DMS79 (cell line): ENCODE measurements at regions not wholly inside any gene's neighbourhood (a gene's known extent, or its start where the extent isn't known, plus 50 kb on each side); places are given as distances from the start of the nearest gene placed in this dataset.

Experiments
- DNase-seq: peaks from one replicate; lab custom pipeline; 2025; lab: John Stamatoyannopoulos, UW

DNA sequence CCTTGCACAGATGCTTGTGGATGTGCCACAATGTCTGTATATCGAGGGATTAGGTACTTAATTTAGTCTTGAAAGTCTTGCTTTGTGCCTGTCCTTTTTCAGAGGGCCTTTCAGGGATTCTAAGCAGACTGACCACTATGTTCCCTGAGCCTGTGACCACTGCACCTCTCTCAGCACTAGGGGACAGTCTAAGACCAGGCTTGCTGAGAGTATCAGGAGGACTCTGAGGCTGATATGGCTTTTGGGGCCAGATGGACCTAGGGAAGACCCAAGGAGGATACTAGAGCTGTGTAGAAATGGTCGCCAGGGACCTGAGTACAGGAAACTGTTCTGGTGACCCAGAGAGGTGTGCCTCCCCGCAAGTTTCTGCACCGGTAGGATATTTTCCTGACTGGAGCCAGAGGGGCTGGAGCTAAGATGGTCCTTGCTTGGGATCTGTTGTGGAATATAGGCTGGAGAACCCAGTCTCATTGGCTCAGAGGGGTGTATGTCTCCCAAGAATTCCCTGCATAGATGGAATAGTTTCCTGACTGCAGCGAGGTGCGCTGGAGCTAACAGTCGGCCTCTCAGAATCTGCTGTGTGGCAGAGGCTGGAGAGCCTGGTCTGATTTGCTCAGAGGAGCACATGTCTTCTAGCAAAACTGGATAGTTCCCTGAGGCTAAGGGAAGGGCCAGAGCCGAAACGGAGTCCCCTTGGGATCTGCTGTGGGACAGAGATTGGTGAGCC is 213.2 kb upstream of the DCBLD2 start:
- DNase-seq, result no peak

DNA sequence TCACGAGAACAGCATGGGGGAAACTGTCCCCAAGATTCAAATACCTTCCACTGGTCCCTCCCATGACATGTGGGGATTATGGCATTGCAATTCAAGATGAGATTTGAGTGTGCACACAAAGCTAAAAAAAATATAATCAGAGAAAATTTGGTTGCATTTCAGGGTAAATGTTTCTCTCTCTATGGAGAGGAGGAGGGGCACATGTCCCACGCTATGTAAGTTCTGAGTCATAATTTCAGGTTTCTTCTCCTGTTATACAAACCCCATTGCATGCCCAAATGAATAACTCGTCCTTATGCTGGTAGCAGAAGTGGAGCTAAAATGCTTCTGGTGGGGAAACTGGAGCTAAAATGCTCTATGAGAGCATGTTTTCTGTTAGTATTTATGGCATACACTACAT is 209.7 kb upstream of the DCBLD2 start:
- DNase-seq, result no peak

DNA sequence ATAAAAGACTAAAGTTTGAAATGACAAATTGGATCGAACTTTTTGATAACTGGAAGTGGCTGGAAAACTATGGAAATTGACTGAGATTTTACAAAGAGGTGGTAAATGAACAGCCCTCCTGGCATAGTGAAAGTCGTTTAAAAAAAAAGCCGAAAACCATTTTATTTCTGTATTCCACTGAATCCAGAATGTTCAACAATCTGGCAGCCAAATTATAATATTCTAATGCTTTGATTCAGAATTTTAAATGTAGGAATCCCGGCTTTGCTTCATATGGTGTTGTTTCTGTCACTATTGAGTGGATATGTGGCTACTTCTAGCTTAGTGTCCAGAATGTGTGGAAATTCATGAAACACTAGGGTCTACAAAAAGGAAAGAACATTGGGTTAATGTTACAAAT is 208.9 kb upstream of the DCBLD2 start:
- DNase-seq, result no peak

DNA sequence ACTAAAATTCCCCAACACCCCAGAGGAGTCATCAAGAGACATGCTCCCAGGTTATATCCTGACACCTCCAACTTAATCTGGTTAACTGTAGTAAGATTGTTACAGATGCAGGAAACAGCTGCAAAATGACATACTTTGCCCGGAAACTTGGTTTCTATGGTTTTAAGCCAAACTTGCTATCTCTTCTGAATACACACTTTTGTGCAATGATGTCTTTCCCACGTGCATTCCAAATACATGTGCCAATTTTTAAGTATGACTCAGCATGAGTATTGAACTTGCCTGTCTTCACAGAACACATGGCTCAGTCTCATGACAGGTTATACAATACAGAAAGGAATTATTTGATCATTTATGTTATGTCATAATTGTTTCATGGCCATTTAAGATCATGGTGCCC is 207.0 kb upstream of the DCBLD2 start:
- DNase-seq, result no peak

DNA sequence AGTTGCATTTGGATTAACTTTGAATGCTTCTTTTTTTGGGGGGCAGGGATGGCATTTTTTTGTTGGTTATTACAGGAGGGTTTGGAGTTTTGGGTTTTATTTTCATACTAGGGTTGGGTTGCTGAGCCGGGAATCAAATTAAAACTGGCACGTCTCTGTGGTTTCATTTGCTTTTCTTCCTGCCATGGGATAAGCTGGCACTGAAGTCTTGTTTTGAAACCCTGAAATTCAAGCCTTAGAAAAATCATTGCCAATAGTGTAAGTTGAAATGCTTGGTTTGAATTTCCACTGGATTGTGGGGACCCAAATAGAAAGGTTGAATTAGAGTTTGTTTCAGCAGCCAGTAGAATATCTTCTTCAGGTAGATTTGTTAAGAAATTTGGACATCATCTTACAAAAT is 193.1 kb upstream of the DCBLD2 start:
- DNase-seq, result no peak

DNA sequence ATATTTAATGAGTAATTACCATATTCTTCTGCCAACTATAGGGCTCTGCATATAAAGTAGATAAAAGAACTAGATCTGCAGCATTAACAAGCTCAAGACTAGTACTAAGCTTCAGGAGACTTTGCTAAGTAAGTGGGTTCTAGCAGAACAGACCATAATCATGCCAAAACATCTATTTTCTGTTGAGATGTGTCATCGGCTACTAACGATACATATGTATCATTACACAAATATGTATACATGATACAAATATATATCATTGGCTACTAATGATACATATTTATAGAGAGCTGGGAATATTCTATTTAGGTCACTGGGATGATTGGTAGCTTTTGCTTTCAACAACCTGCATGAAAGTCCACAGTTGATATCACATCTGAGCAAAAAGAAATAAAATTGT is 185.8 kb upstream of the DCBLD2 start:
- DNase-seq, result no peak

DNA sequence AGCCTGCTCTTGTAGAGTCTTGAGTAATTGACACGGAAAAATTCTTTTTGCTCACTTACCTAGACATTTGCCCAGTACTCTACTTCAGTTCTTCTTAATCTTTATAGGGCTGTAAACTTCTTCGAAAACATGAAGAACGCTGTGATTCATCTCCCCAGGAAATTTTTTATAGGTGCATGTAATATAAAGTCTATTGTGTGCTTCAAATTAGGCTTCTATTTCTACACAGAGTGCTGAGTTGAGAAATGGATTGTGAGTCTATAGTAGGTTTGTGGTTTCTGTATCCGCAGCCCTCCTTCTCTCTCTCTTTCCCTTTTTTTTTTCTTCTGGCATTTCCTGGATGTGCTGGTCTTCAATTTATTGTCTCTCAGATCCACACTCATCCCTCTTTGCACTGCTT is 183.3 kb upstream of the DCBLD2 start:
- DNase-seq, result no peak

DNA sequence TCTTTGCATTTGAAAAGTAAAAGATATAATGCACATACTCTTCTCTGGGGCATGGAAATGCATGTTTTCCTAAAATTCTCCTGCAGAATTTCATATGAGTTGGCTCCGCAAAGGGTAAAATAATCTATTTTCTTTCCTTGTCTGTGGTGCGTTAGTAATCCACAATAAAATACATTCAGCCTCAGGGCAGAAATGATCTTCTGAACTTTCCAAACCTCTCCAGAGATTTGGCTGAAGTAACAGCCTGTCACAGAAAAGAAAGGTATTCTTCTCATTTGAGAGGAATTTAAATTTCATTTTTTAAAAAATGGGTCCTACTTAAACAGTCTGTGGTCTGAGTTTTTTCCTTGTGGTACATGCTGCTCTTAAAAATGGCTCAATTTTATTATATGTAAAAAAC is 182.7 kb upstream of the DCBLD2 start:
- no peak for DNase-seq

DNA sequence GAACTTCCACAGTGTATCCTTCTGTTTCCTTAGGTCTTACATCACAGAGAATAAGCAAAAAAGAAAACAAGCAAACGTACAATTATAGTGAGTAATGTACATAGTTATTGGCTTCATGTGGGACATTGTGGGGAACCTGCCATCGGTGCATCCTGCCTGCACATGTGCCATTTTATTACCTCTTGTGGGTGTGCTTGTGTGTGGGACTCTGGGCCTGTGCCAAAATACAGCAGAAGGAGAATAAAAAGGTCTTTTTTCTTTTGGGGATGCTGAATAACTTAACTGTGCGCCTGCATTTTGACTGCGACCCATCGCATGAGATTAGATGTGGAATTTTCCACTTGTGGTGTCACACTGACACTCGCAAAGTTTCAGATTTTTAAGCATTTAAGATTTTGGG is 169.6 kb upstream of the DCBLD2 start:
- no peak for DNase-seq

DNA sequence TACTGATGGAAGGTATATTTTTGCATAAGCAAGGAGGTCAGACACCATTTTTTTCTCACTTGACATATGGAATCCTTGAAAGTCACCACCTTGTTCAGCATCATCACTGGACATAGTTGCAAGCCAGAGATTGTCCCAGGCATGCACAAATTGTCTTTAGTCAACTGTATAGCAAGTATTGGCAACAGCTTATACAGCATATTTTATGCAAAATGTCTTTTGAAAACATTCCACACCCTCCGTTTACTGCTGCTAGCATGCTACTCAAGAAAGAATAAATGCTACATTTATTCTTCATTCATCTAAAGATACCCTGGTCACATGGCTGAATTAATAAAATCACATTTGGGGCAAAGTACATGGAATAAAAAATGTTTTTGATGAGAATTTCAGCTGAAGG is 168.5 kb upstream of the DCBLD2 start:
- no peak for DNase-seq

DNA sequence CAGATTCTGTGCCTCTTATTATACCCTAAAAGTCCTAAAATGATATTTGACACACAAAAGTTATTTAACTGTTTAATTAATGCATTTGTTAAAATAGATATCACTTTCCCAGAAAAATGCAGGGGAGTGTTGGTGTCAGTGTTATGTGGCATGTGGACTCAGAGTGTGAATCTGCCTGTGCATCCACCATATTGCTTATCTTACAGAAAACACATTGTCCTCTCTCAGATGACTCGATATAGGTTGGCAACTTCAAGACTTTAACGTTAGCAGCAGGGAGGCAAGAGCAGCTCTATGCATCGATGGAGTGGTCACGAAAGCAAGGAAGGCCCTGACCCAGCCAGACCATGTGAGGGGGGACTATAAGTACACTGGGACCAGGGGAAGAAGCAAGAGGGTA is 165.4 kb upstream of the DCBLD2 start:
- DNase-seq, result no peak

DNA sequence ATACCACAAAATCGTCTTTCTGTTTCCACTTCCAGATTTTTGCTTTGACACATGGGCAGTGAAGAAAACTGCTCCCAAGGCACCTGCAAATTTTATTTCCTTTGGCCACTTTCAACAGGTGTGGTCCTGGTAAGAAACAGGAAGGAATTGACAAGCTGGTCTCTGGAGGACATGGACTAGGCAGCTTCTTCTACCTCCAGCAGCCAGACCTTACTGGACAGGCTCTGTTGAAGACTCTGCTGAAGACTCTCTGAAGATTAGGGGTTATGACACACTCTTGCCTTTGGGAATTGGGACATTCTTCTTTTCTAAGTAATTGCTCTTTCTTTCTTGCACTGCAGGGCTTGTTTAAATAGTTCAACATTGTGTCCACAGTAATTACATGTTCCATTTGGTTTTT is 147.7 kb upstream of the DCBLD2 start:
- no peak for DNase-seq

DNA sequence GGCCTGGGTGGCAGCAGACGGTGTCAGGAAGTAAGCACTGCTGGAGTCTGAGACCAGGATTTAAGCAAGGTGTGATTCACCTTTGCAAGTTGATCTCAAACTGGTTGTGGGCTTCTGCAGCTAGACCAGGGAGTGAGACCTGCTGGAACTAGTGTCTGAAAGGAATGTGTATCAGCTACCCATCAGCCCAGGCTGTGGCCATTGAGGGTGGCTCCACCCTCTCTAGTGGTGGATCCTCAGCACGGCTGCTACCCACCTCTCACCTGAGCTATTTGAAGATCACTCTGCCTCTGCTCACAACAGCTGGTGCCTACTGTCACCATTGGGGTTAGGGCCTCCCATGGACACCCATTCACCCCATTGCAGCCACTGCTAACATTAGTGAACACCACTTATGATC is 140.3 kb upstream of the DCBLD2 start:
- DNase-seq, result no peak

DNA sequence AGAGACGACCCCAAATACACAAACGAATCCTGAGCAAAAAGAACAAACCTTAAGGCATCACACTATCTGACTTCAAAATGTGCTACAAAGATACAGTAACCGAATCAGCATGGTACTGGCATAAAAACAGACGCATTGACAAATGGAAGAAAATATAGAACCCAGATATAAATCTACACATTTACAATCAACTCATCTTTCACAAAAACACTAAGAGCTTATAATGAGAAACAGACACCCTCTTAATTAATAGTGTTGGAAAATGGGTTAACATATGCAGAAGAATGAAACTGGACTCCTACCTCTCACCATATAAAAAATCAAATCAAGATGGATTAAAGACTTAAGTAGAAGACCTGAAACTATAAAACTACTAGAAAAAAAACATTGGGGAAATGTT is 130.3 kb upstream of the DCBLD2 start:
- DNase-seq, result no peak

DNA sequence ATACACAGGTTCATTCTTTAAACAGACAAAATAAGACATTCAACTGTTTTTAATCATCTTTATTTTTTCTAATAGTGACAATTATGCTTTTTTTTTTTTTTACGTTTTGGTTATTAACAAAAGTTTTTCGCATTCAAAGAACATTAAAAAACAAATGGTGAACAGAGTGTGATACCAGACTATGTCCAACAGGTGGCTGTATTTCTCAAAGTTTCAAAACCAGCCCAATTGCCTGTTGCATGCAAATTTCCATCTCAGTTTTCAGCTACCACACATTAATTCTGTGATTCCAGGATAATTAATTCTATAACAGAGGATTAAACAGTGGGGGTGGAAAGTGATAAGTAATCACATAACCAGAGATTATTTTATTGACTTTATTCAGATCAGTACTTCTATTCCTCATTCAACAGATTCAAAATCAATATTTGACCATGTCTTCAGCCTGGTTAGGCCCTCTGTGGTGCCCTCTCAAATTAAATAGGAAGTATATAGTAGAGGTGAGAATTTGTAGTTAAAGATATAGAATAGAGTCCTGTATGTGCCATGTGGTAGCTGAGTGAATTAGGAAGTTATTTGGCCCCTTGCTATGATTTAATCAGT is 122.2 kb upstream of the DCBLD2 start:
- DNase-seq, result no peak

DNA sequence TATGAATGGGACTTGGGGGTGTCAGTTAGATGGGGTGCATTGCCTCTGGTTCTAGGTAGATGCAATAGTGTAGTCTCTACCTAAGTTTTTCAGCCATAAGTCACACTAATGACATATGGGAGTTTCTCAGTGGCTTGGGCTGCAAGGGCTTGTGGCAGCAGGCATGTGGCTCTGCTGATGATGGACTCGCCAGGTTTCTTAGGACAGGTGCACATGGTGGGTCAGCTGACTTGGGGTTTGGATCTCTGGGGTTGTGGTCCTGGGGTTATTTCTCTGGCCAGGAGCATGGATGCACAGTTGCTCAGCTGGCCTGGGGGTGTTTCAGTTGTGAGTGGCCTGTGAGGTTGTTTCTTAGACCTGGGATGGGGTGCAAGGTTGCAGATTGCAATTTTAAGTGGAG is 120.0 kb upstream of the DCBLD2 start:
- DNase-seq, result no peak

DNA sequence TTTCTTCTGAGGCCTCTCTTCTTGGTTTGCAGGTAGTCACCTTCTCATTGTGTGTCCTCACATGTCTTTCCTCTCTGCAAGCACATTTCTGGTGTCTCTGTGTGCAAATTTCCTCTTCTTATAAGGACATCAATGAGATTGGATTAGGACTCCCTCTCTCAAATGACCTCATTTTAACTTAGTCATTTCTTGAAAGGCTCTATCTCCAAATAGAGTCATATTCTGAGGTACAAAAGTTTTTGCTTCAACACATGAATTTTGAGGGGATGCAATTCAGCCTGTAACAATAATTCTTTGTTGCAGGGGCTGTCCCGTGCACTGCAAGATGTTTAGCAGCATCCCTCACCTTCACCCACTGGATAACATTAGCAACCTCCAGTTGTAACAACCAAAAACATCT is 115.0 kb upstream of the DCBLD2 start:
- no peak for DNase-seq

DNA sequence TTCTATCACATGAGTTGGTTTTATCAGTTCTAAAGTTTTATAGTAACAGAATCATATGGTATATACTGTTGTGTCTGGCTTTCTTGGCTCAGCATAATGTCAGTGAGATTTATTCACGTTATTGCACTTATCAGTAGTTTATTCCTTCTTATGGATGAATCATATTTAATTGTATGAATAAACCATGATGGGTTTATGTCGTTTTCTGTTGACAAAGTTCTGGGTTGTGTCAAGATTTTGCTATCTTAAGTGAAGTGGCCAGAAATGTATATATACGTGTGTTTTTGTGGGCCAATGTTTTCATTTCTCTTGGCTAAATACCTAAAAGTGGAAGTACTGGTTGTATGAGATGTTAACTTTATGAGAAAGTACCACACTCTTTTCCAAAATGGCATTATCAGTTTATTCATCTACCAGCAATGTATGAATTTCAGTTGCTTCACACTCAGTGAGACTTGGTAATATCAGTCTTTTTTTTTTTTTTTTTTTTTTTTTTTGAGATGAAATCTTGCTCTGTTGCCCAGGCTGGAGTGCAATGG is 112.4 kb upstream of the DCBLD2 start:
- DNase-seq, result no peak

DNA sequence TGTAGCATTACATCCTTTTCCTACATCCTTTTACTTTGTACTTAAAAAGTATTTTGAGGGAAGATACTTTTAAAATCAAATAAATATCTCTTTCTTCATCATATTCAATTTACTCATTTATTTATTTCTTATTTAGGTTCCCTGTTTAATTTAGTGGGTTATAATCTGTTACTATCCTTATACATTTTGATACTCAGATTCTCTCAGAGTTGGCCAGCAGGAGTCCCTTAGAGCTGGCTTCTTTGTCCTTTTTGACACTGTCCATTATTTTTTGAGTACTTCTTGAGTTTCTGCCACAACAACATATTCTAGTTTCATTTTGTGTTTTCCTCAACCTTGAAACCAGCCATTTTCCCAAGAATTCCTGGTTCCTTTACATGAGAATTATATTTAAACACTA is 111.6 kb upstream of the DCBLD2 start:
- DNase-seq, result no peak

DNA sequence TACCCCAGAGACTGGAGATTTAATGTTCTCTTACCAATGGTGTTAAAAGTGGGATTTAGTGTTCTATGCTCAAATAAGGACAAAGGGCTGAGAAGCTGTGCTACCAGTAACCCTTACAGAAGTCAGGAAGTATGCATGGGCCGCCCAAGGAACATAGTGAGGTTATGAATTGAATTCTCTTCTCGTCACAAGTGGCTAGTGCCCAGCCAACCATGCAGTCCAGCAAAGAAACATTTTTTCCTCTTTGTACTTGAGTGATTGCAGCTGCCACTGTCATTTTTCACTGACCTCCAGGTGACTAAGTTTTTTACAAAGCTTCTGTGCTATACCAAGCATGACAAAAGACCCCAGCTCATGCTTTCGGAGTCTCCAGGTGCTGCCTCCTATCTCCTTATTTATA is 110.6 kb upstream of the DCBLD2 start:
- DNase-seq, result peak; percentile 42

DNA sequence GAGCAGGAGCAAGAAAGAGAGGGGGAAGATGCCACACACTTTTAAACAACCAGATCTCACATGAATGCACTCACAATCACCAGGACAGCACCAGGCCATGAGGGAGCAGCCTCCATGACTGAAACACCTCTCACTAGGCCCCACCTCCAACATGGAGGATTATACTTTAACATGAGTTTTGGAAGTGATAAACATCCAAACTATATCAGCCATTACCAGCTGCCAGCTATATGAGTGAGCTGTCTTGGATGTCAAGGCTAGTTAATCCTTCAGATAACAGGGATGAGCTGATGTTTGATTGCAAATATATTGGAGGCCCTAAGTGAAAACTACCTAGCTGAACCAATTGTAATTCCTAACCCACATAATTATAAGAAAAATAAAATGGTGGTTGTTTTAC is 108.4 kb upstream of the DCBLD2 start:
- no peak for DNase-seq

DNA sequence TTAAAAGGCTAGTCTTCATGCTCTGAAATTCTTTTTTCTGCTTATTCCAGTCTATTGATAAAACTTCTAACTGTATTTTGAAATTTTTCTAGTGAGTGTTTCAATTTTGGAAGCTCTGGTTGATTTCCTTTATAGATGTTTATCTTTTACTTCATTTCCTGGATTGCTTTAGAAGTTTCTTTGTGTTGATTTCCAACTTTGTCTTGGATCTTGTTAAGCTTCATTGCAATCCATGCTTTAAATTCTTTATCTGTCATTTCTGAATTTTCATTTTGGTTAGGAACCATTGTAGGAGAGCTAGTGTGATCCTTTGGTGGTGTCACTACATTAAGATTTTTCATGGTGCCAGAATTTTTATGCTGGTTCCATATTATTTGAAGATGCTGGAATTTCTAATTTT is 105.2 kb upstream of the DCBLD2 start:
- no peak for DNase-seq

DNA sequence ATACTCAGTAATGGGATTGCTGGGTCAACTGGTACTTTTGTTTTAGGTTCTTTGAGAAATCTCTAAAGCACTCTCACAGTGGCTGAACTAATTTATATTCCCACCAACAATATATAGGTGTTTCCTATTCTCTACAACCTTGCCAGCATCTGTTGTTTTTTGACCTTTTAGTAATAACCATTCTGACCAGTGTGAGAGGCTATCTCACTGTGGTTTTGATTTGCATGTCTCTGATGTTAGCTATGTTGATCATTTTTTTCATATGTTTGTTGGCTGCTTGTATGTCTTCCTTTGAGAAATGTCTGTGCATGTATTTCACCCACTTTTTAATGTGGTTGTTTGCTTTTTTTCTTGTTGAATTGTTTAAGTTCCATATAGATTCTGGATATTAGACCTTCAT is 98.2 kb upstream of the DCBLD2 start:
- DNase-seq, result no peak

DNA sequence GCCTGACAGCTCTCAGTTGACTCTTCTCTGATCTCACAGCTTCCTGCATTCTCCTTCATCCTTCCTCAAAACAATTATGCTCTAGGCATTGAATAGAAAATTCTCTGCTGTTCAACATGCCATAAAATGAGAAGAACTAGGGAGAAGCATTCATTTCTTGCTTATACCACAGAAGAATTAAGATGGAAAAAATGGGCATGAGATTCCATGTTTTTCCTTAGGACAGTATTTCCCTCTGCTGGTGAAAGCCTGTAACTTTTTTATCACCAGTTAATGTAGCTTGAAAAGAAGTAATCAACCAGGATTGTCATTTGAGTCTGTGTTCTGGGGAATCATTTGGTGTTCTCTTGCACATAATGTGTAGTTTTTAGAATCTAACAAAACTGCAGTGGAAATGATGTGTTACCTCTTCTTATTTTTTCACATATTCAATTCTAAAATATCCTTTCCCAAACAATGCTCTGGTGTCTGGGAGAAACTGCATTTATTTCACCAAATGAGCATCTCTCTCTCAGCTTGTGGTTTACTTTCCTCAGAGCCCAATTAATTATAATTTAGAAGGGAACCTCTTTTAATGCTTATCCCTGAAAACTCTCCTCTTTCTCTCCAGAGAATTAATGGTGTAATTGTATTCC is 92.8 kb upstream of the DCBLD2 start:
- DNase-seq, result peak; percentile 11
